GOT3 (cell line): ENCODE measurements at regions not wholly inside any gene's neighbourhood (a gene's known extent, or its start where the extent isn't known, plus 50 kb on each side); places are given as distances from the start of the nearest gene placed in this dataset.
"Not testable (repeated sequence)": the region's sequence is repeated elsewhere in the genome, so short reads cannot be mapped to it uniquely, and the experiment has no call there.

ENCODE experiments used
- DNase-seq: peaks from one replicate; lab custom pipeline; 2025; ENCODE audit warnings: mixed read lengths; lab: John Stamatoyannopoulos, UW

GRCh38 chr20:47897461-47897860 is 112.2 kb upstream of the SULF2 start:
- DNase-seq, result no peak

GRCh38 chr20:47892681-47893080 is 107.4 kb upstream of the SULF2 start:
- DNase-seq, result not testable (repeated sequence)

DNA sequence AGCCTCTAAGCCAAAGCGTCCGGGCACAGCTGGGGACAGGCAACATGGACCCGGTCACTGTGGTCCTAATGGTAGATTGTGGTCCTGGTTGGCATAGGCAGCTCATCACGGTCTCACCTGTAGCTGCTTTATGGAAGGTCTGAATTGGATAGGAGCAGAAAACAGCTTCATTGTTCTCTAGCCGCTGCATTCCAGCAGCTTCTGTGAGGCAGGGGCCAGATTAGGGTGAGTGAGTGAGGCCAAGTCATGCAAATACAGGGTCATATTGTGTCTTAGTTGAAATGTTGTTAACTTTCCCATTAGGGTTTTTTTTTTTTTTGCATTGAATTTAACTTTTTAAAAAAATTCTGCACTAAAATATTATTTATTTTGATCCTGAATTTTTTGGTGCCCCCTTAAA is 105.4 kb upstream of the SULF2 start:
- DNase-seq, result not testable (repeated sequence)

GRCh38 chr20:47889751-47890150 is 104.5 kb upstream of the SULF2 start:
- not testable (repeated sequence) for DNase-seq

- DNase-seq, result no peak
Observed at GRCh38 chr20:47888351-47888750, 103.1 kb upstream of the SULF2 start.

DNA sequence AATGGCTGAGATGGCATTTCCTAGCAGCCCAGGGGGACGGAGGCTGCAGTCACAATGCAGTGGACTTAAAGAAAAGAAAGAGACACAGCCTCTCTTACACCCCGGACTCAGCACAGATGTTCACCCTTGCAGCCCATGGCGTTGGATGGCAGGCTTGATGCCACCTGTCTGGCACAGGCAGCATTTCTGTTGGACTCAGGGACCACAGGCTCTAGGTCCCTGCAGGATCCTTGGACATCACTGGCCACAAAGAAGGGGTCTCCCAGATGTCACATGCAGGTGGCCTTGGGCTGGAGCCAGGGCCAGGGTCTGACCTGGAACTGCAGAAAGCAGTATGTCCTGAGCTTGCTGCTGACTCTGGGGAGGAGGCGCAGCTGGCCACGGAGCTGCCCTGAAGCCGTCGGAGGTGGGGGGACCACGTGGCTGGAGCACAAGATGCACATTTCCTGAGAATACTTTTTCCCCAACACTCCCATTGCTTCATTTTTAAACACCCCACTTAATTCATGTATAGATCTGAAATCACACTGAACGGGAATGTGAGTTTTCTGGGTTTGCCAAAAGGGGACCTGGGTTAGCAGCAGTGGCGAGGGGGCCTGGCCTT is 102.3 kb upstream of the SULF2 start:
- no peak for DNase-seq

- no peak for DNase-seq
Observed at GRCh38 chr20:47887064-47887463, 101.8 kb upstream of the SULF2 start.

- DNase-seq, result no peak
Observed at GRCh38 chr20:47886454-47887041, 101.3 kb upstream of the SULF2 start.

- no peak for DNase-seq
Observed at GRCh38 chr20:47885909-47886453, 100.7 kb upstream of the SULF2 start.

DNA sequence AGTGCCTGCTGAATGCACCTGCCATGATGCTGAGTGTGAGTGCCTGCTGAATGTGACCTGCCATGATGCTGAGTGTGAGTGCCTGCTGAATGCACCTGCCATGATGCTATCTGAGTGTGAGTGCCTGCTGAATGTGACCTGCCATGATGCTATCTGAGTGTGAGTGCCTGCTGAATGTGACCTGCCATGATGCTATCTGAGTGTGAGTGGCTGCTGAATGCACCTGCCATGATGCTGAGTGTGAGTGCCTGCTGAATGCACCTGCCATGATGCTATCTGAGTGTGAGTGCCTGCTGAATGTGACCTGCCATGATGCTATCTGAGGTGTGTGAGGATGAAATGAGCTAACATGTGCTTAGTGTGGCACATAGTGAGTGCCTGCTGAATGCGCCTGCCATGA is 98.7 kb upstream of the SULF2 start:
- DNase-seq, result not testable (repeated sequence)

DNA sequence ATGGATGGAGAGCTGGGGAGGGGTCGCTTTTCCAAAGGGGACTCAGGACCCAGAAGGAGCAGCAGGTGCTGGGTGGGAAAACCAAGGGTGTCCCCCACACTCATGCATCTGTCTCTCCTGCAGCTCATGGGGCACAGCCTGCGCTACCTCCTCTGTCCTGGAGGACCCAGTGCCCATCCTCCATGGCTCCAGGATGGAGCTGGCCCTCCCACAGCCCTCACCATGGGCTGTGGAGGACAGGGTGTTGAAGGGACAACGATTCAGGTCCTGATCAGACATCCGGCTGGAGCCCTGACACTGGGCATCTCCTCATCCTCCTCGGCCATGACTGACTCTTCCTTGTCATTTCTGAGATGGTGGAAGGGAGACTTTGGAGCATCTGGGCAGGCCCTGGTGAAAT is 97.9 kb upstream of the SULF2 start:
- DNase-seq, result no peak

- no peak for DNase-seq
Observed at GRCh38 chr20:47879771-47880170, 94.5 kb upstream of the SULF2 start.

GRCh38 chr20:47878601-47879027 is 93.3 kb upstream of the SULF2 start:
- DNase-seq, result no peak

DNA sequence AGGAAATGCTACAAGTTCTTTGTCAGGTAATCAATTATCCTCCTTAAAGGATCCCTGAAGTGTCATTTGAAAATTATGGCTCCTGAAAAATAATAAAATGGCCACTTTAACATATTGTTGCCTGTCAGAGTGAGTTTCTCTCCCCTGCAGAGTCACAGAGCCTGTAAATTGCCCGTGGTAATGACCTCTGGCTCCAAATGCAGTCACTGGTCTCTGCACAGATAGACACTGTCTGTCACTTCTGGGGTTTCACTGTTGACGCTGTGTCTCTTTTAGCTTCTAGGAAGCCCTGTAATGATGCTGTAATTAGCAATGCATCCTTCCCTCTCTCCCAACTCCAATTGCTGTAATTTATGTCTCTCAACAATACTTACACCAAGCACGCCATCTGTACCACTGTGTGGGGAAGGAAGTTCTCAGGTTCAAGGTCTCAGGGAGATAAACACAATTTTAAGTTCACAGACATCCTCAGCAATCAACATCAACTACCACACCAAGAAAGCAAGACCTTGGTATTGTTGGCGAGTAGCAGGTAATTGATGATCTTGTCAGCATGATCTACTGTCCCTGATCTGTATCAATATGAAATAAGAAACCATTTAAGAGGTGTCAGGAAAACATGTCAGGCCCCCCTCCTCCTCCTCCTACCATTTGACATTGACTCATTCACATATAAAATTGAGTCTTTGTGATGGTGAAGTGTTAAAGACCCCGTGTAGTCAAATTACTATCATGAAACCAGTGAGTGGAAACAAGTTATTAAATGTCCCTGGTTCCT is 91.2 kb upstream of the SULF2 start:
- DNase-seq, result no peak

DNA sequence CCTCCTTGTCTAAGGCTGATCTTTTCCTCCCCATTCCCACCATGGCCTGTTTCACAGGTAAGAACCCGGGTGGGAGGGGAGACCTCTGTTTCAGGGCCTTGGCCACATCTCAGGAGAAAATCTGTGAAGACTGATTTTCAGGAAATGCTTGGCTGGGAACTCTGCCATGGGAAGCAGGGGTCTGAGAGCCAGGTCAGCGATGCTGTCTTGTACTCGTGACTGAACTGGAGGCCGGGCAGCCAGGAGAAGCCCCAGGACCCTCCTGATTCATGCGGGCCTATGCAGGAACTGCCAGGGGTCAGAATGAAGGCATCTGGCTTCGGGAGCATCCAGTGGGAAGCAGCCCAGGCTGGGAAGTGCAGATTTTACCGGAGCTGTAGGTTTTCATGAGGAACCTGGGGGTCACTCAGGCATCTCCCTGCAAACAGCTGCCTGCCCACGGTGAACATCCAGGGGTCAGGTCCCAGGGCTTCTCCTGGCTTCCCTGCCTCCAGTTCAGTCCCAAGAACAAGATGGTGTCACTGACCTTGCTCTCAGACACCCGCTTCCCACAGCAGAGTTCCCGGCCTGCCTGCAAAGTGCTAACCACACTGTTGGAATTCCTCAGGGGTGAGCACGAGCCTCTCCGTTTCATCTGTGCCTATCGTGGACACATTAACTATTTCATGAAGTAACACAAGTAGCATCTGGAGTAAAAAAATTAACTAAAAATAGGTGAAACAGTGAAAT is 90.2 kb upstream of the SULF2 start:
- DNase-seq, result no peak

DNA sequence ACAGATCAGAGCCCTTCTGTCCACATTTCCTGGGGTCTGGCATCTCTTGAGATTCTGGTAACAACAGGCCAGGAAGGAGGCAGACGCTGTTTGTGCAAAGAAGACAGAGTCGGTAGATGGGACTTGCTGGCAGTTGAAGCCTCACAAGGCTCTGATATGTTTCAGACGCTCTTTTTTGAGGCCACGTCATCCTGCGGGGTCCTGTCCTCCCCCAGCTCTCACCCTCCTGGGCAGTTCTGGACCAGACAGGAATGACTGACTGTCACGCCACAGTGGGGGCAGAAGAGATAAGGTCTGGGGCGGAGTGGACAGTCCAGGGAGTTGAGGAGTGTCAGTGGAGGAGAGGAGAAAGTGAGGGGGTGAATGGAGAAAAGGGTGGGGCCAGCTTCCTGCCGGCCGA is 87.1 kb upstream of the SULF2 start:
- no peak for DNase-seq

DNA sequence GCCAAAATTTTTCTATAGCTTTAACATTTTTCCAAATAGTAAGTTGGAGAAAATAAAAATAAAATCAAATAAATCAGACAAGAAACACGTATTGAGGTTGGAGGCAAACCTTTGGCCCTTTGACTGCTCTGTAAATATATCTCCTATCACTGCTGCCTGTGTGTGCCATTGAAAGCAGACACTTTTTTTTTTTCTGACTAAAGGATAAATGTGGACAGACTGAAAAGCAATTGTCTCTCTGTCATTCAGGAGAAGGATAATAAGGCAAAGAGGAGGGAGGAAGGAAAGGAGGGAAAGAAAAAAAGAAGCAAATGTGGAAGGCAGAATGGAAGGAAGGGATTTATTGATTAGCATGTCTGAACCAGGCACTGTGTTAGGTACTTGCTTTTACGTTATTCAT is 85.2 kb upstream of the SULF2 start:
- no peak for DNase-seq

DNA sequence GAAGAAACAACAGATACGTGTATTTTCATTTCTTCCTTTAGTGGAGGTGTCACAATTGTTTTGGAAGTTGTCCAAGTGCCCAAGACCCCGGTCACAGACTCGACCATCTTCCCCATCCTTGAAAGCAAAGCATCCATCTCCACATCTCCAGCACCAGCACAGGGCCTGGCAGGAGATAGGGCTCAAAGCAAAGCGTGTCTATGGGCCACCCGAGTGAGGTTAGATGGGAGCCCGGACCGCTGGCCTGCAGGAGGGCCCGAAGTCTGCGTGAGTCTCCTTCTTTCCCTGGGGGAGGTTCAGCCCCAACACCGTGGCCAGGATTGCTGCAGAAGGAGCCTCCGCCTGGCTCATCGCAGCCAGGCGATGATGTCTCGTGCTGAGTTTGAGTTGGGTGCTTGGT is 83.5 kb upstream of the SULF2 start:
- DNase-seq, result no peak

DNA sequence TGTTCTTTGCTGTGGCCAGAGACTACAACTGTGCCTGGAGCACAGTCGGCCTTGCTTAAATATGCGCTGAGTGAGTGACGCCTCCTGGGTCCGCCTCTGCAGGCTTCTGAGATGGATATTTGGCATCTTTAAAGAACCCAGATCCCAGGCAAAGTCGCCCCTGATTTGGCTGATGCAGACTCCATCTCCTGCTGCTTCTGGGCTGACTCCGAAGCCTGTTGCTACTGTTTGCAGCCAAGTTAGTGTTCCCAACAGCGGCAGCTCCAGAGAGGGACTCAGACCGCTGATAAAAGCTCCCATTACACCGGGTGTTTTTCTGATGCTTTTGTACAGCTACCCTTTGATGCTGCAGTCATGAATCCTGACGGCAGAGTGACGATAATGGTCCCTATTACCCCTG is 83.0 kb upstream of the SULF2 start:
- no peak for DNase-seq

- no peak for DNase-seq
Observed at GRCh38 chr20:47867831-47868230, 82.5 kb upstream of the SULF2 start.

DNA sequence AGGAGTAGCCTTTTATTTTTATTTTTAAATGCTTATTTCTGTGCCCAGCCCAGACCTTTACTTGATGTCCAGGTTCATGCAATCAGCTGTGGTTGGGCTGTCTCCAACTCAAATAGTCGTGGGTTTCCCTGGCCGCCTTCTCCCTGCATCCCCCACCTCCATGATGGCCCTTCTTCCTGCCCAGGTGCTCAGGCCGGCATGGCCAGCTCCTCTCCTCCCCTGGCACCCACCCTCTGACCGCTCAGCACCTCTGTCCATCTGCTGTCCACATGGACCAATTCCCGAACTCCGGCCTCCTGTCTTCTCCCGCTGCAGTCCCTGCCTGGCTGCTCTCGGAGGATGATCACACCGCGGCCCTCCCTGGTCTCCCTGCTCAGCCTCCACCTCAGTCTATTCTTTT is 81.2 kb upstream of the SULF2 start:
- no peak for DNase-seq

GRCh38 chr20:47865912-47866311 is 80.6 kb upstream of the SULF2 start:
- DNase-seq, result no peak
